ENCODE measurements at regions not wholly inside any gene's neighbourhood (a gene's known extent, or its start where the extent isn't known, plus 50 kb on each side); places are given as distances from the start of the nearest gene placed in this dataset.
"Not testable (repeated sequence)": the region's sequence is repeated elsewhere in the genome, so short reads cannot be mapped to it uniquely, and the experiment has no call there.

DNA sequence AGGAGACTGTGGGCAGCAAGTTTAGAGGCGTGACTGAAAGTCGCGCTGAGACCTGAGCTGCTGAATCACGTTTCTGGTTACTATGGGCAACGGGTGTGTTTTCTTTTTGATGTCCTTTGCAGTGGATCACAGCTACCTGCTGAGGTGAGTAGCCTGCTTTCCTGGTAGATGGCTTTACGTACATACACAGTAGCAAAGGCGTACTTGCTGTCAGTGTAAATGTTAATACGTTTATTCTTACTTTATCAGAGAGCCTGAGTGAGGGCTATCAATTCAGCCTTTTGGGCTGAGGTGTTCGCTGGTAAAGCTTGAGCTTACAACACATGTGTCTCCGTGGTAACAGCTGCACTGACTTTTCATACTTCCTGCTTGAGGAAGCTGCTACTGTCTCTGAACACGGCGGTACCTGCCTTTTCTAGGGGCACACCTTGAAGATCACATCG, 165.1 kb upstream of the CCZ1B start:
- DNase-seq, result peak; percentile 32

DNA sequence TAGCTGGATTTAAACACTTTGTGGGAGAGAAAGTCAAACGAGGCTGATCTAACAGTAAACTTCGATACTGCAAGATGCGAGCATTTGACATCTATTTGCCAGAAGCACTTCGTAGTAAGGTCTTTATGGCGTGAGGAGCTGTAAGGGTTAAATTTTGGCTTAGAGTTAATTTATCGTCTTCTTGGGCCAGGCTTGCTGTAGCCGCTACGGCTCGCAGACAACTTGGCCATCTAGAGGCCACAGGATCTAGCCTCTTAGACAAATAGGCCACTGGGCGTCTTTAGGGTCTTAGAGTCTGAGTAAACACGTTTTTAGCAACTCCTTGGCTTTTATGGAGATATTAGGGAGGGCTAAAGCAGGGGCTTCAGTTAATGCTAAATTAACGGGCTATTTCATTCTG, 165.6 kb upstream of the CCZ1B start:
- DNase-seq, result not testable (repeated sequence)

DNA sequence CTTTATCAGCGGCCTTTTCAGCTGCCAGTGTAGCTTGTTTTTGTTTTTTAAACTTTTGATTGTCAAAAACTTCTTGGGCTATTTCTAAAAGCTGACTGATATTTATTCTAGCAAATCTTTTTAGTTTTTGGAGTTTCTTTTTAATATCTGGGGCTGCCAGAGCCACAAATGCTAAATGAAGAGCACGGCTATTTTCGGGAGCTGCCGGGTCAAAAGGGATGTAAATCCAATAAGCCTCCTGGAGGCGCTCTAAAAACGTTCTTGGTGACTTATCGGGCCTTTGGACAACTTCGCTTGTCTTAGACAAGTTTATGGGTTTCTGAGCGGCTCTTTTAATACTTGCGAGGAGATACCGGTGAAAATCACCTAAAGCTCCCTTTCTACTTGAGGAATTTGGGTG, 166.1 kb upstream of the CCZ1B start:
- DNase-seq, result not testable (repeated sequence)

DNA sequence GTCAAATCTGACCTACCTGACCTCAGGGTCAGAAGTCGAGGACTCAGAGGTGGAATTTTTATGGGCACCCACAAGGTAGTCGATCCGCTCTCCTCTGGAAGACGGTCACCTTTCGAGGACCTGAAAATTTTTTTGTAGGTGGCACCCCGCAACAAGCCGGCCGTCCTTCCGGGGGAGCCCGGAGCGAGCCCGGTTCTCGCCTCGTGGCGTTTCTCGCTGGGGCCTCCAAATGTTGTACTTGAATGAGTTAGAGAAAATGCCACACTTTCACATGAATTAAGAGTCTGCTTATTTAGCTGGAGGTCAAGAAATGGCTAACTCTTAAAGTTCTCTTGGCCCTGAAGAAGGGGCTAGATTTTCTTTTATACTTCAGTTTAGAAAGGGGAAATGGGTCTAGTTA, 169.0 kb upstream of the CCZ1B start:
- not testable (repeated sequence) for DNase-seq

DNA sequence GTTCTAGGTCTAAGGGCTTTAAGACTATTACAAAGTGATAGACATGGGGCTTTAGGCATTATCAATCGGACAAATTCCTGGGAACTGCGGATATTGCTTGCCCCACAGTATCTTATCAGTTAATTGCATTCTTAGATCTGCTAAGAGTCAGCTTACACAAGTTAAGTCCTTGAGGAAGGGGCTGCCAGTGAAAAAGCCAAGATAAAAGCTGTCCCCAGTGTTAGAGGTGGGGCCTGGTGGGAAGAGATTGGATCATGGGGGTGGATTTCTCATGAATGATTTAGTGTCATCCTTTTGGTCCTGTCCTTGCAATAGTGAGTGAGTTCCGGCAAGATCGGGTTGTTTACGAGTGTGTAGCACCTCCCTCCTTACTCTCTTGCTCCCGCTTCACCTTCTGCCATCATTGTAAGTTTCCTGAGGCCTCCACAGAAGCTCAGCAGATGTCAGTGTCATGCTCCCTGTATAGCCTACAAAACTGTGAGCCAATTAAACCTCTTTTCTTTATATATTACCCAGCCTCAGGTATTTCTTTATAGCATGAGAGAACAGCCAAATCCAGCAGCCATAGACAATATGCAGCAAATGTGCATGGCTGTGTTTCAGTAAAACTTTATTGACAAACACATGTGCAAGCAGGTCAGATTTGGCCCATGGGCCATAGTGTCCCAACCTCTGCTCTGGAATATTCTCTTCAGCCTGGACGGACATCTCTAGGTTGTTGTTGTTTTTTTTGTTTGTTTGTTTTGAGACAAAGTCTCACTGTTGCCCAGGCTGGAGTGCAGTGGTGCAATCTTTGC, 169.6 kb upstream of the CCZ1B start:
- DNase-seq, result not testable (repeated sequence)

DNA sequence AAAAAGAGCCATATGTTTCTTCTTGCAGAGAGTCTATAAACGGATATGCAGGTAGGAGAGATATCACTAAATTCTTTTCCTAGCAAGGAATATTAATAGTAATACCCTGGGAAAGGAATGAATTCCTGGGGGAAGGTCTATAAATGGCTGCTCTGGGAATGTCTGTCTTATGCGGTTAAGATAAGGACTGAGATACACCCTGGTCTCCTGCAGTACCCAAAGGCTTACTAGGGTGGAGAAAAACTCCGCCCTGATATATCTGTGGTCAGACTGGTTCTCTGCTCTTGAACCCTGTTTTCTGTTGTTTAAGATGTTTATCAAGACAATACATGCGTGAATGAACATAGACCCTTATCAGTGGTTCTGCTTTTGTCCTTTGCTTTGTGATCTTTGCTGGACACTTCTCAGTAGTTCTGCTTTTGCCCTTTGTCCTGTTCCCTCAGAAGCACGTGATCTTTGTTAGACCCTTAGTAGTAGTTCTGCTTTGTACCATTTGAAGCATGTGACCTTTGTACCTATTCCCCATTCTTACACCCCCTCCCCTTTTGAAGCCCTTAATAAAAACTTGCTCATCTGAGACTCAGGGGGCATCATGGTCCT, 173.1 kb upstream of the CCZ1B start:
- not testable (repeated sequence) for DNase-seq

DNA sequence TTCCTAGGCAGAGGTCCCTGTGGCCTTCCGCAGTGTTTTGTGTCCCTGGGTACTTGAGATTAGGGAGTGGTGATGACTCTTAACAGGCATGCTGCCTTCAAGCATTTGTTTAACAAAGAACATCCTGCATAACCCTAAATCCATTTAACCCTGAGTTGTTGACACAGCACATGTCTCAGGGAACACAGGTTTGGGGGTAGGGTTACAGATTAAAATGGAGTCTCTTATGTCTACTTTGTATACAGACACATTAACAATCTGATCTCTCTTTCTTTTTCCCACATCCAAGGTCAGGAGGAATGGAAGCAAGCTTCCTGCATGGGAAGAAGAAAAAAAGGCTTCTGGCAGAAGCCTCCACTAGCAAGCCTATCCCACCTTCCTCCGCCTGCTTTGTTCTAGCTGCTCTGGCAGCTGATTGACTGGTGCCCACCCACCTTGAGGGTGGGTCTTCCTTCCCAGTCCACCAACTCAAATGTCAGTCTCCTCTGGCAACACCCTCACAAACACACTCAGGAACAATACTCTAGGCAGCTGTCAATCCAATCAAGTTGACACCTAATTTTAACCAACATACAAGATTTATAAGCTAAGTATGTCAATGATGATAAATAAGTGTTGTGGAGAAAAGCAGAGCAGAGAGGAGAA, 176.5 kb upstream of the CCZ1B start:
- no peak for DNase-seq

DNA sequence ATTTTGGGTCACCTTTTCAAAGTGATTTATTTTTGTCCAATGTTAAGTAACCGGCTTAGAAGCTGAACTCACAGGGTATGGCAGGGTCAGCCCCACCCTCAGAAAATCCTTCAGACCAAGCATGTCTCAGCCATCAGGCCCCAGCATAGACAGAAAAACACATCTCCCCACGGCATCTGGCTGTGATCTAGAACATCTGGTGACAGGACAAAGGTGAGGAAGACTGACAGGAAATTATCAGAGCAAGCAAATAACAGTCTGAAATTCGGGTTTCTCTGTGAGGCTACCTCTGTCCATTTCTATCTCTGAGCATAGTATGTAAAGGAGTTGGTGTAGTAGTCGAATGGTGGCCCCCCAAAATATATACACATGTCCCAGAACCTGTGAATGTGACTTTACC, 177.0 kb upstream of the C1GALT1 start:
- DNase-seq, result no peak

DNA sequence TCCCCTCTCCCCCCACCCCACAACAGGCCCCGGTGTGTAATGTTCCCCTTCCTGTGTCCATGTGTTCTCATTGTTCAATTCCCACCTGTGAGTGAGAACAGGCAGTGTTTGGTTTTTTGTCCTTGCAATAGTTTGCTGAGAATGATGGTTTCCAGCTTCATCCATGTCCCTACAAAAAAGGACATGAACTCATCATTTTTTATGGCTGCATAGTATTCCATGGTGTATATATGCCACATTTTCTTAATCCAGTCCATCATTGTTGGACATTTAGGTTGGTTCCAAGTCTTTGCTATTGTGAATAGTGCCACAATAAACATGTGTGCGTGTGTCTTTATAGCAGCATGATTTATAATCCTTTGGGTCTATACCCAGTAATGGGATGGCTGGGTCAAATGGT, 176.4 kb upstream of the C1GALT1 start:
- DNase-seq, result not testable (repeated sequence)

DNA sequence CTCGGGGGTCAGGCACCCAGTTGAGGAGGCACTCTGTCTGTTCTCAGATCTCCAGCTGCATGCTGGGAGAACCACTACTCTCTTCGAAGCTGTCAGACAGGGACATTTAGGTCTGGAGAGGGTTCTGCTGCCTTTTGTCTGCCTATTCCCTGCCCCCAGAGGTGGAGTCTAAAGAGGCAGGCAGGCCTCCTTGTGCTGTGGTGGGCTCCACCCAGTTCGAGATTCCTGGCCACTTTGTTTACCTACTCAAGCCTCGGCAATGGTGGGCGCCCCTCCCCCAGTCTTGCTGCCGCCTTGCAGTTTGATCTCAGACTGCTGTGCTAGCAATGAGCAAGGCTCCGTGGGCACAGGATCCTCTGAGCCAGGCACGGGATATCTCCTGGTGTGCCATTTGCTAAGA, 171.1 kb upstream of the C1GALT1 start:
- not testable (repeated sequence) for DNase-seq

DNA sequence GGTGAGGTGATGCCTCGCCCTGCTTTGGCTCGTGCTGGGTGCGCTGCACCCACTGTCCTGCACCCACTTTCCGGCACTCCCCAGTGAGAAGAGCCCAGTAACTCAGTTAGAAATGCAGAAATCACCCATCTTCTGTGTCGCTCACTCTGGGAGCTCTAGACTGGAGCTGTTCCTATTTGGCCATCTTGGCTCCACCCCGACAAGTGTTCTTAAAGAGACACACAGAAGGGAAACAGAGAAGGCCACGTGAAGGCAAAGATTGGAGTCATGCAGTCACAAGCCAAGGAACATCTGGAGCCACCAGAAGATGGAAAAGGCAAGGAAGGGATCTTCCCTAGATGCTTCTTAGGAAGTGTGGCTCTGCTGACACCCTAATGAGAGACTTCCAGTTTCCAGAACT, 170.6 kb upstream of the C1GALT1 start:
- not testable (repeated sequence) for DNase-seq

DNA sequence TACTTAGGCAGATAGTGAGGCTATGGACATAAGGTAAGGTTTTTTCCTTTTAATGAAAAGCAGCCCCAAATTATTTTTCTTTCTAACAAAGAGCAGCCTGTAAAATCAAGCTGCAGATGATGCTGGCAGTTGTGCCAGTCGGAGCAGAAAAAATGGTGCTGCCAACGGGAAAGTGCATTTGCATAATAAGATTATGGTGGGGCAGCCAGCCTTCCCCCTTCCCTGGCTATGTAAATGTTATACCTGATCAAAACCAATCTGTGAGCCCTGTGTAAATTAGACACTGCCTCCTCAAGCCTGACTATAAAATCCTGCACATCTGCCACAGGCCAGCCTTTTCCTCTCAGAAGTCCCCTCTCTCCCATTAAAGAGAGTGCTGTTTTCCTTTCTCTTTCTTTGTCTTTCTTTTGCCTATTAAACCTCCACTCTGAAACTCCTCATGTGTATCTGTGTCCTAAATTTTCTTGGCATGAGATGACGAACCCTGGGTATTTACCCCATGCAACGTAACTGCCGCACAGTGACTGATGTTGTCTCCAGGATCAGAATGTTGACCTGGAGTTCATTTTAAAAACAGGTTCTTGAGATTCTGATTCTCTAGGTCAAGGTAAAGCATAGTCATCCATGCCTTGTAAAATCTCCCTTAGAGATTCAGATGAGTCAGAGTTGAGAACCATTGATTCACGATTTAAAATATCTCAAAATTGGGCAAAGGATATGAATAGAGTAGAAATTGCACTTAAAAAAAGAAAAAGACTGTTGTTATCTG, 167.3 kb upstream of the C1GALT1 start:
- no peak for DNase-seq

DNA sequence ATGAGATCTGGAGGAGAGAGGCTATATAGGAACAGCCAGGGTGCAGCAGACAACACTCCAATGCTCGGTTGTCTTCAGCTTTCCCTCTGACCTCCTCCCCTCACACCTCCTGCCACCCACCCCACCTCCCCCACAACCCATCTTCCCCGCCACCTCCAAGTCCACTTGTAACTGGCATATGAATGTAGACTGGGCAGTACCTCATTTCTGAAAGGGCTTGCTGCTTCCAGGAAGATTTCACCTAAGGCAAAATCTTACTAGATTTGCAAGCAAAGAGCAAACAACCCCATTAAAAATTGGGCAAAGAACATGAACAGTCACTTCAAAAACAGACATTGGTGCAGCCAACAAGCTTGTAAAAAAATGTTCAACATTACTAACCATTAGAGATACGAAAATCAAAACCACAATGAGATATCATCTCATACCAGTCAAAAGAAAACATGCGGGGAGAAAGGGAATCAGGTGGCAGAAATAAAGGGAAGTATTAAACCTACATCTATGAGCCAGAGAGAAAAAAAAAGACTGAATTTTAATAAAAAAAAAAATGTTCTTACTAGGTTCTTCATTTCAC, 164.6 kb upstream of the C1GALT1 start:
- DNase-seq, result no peak

DNA sequence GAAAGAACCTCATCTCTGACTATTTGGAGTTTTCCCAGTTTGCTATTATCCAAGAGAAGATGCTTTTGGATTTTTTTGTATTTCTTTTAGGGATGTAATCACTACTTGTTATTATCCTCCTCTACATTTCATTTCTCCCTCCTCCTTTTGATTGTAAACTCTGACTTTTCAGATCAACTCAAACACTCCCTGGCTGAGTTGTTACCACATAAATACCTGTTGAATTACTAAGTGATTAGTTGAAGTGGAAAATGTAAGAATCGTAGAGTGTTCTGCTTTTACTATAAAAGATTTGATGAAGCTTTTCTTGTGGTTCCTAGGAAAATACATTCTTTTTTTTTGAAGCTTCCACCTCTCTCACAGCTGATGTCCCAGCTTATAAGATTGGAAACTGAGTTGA, 164.1 kb upstream of the C1GALT1 start:
- no peak for DNase-seq

DNA sequence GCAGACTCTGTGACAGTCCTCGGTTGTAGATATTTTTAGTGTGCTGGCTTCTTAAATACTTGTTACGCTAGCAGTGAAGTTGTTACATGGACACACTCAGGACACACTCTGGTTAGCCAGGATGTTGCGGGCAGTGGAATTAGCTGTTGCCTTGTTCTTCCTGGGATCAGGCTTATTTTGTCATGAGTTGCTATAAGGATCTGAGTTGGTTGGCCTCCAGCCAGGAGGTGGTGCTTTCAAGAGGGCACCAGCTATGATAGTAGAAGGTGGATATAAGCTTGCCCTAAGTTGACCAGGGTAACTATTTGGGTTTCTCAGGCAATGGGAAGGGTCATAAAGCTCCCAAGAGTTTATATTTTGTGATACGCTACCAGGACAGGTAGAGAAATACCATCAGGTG, 150.1 kb upstream of the C1GALT1 start:
- no peak for DNase-seq

DNA sequence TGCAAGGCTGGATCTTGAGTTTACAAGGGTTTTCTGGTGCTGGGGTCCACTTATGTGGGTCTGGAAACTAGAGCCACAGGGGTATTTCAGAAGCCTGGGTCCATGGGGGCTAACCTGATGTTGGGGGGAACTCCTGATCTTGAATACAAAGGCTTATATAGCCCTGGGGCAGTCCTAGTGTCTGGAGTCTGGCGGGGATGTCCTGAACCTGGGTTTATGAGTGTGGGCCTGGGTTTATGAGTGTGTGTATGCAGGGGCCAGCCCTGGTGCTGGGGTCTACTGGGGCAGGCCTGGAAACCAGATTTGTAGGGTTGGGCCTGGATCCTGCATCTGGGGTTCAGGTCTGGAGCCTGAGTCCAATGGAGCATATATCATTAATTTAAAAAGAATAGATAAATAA, 146.5 kb upstream of the C1GALT1 start:
- DNase-seq, result no peak

DNA sequence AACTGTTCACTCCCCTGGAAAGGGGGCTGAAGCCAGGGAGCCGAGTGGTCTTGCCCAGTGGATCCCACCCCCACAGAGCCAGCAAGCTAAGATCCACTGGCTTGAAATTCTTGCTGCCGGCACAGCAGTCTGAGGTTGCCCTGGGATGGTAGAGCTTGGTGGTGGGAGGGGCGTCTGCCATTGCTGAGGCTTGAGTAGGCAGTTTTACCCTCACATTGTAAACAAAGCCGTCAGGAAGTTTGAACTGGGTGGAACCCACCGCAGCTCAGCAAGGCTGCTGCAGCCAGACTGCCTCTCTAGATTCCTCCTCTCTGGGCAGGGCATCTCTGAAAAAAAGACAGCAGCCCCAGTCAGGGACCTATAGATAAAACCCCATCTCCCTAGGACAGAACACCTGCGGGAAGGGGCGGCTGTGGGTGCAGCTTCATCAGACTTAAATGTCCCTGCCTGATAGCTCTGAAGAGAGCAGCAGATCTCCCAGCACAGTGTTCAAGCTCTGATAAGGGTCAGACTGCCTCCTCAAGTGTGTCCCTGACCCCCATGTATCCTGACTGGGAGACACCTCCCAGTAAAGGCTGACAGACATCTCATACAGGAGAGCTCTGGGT, 140.0 kb upstream of the C1GALT1 start:
- DNase-seq, result not testable (repeated sequence)

DNA sequence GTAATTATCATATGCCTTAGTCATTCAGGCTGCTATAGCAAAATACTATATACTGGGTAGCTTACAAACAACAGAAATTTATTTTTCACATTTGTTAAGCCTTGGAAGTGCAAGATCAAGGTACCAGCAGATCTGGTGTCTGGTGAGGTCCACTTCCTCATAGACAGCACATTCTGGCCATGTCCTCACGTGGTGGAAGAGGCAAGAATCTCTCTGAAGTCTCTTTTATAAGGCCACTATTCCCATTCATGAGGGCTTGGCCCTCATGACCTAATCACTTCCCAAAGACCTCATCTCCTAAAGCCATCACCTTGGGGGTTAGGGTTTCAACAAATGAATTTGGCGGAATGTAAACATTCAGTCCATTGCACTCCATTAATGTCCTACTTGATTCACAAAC, 137.5 kb upstream of the C1GALT1 start:
- no peak for DNase-seq

DNA sequence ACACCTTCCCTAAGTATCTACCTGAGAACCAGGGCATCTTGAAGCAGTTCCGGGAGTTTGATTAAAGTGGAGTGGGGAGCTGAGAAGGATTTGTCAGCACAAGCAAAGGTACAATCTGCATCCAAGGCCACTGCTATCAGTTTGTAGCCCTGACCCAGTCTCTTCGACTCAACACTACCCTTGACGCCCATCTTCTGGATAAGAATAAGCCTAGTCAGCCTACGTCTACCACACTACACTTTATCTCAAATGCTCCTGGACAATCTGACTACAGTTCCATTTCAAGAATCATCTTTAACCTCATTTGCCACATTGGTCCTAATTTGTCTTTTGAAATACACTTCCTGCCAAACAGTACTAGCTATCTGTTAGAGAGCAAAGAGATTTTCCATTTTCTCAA, 134.1 kb upstream of the C1GALT1 start:
- no peak for DNase-seq

DNA sequence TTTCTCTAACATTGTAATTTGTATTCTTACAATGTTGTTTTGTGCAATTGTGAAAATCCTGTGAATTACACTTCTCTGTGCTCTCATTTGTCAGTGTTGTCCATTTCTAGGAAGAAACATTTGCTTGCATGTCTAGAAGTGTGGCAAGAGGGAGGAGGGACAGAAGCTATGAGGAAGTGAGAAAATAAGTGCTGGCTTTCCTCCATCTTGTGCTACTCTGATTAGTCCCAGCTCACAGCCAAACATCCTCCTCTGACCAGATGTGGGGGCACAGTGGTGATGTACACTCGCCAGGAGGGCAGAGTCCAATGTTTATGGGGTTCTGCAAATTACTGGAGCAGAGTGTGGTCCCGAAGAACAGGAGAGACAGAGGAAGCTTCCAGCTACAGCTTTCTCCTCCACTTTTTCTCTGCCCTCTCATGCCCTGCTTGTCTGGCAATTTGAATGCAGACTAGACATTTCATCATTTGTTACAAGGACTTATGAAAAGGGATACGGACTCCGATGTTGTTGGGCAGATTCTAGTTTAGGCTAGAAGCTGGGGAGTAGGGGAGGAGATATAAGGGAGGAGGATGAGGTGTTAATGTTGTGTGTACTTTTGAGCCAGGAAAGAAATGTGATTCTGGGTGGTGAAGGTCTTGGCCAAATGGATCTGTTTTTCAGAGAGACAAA, 131.0 kb upstream of the C1GALT1 start:
- DNase-seq, result no peak

DNA sequence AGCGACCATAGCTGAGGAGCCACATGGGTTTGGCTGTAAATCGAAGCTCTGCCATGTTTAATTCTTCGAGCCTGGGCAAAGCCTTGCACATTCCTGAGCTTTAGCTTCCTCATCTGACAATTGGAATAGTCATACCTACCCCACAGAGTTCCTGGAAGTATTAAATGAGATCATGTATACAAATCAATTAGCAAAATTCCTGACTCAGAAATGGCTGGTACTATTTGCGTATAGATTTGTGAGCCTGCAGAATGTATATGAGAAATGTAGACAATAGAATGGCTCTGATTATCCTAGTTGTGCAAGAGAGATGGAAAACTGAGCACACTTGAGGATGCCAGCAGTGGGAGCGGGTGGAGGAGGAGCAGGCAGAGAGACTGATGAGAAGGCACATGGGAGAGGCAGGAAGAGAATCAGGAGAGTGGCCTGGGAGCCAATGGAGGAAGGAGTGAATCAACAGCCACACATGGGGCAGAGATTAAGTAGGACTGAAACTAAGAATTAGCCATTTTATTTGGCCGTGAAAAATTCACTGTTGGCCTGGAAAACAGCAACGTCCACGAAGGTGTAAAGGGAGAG, 128.0 kb upstream of the C1GALT1 start:
- DNase-seq, result no peak
